Transverse colon (tissue), 3 donors: ENCODE measurements at regions not wholly inside any gene's neighbourhood (a gene's known extent, or its start where the extent isn't known, plus 50 kb on each side); places are given as distances from the start of the nearest gene placed in this dataset.

ENCODE experiments used
- CTCF ChIP-seq, 5 experiments: fragments of 200-600 bp in 3 of 5; fragments of 450-650 bp in 2 of 5; sonication (generic) in 3 of 5; IDR thresholded peaks; 1 replicate in 2 of 5; 2 replicates in 3 of 5; pipeline ENCODE4 v1.5.1; 2016 to 2017; ENCODE audit warnings: antibody characterized with exemption in 5 of 5, inconsistent platforms in 3 of 5, mild to moderate bottlenecking in 2 of 5, moderate library complexity in 1 of 5
- EP300 ChIP-seq: sonication (generic); formaldehyde crosslinking; IDR thresholded peaks from one replicate; pipeline ENCODE4 v1.6.1; 2017; ENCODE audit warnings: antibody characterized with exemption, low read depth

- TF ChIP-seq CTCF (IDR thresholded peaks at IDR 0.05) (no peak), EP300 (no peak)
Measured at GRCh38 chr5:2542026-2542425, 209.5 kb downstream of the IRX2 start.
